GM21825 (cell line): ENCODE measurements at regions not wholly inside any gene's neighbourhood (a gene's known extent, or its start where the extent isn't known, plus 50 kb on each side); places are given as distances from the start of the nearest gene placed in this dataset.

Experiments
- ATAC-seq: cut with Tn5 transposase; IDR thresholded peaks from one replicate; pipeline ENCODE4 v1.9.1; 2021; ENCODE audit warnings: mild to moderate bottlenecking, moderate library complexity; ENCODE audit not compliant: unreplicated experiment

DNA sequence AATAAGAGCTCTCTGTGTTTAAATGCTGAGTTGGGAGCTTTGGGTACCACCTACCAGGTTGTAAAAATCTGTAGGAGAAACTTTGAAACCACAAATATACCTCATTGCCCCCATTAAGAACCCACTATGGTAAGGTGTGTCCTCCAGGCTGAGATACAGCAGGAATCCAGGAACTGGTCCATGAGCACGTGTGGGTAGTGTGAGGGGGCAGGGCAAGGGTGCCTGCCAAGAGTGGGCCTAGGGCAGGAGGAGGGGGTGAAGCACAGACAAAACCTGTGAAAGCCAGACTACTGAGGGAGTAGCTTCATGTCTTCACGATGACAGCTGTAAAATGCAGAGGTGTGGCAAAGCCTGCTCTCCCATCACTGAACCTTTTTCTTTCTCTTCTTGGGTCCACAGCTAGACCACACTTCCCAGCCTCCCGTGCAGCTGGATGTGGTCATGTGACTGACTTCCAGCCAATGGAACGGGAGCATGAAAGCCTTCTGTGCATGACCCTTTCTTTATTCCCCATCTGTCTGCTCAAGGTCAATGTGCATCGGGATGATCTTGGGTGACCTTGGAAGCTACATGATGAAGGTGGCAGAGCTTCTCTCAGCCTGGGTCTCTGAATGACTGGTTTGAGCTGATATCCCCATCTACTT, 51.1 kb upstream of the POMGNT2 start:
- no peak for ATAC-seq

DNA sequence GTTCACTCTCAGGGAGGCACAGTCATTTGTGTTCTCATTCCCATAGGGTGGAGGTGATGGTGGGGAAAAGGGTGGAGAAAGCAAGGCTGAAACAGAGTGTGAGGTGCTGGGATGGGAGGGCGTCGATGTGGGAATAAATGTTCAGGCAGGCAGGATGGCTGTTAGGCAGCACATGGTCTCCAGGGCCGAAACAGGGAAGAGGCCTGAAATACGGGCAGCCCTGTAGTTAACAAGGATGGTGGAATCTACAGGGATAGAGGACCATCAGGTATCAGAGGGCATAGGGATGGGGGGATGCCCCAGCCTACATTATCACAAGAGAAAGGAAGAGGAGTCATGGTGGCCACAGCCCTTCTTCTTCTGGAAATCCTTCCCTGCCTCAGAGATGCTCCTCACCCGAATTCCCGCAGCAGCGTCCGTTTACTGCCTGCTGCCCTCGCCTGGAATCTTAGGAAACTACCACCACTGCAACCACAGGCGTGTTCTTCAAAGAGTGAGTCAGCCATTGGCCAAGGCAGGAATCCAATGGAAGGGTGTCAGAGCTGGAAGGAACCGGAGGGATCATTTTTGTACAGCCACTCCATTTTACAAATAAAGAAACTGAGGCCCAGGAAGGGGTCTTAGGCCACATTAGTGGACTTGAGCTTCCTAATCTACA, 49.7 kb upstream of the POMGNT2 start:
- ATAC-seq = no peak
